ENCODE measurements at regions not wholly inside any gene's neighbourhood (a gene's known extent, or its start where the extent isn't known, plus 50 kb on each side); places are given as distances from the start of the nearest gene placed in this dataset.

DNA sequence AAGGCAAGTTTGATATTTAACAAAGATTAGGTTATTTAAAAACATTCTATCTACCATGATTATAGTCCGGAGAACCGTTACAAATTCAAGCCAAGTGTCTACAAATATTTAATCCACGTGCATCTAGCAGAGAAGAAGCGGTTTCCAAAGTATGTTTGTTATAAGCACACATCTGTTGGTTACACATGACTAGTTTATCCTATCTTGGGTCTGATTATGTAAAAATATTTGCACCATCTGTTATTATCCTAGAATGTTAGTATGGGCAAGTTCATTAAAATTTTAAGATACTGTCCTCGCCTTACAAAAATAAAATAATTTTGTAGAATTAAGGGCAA, 289.2 kb upstream of the VSTM2A start (continued):
- TF ChIP-seq, protein P1, sequence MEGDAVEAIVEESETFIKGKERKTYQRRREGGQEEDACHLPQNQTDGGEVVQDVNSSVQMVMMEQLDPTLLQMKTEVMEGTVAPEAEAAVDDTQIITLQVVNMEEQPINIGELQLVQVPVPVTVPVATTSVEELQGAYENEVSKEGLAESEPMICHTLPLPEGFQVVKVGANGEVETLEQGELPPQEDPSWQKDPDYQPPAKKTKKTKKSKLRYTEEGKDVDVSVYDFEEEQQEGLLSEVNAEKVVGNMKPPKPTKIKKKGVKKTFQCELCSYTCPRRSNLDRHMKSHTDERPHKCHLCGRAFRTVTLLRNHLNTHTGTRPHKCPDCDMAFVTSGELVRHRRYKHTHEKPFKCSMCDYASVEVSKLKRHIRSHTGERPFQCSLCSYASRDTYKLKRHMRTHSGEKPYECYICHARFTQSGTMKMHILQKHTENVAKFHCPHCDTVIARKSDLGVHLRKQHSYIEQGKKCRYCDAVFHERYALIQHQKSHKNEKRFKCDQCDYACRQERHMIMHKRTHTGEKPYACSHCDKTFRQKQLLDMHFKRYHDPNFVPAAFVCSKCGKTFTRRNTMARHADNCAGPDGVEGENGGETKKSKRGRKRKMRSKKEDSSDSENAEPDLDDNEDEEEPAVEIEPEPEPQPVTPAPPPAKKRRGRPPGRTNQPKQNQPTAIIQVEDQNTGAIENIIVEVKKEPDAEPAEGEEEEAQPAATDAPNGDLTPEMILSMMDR (IDR thresholded peaks at IDR 0.05) = no peak
- TF ChIP-seq CREB1 (CRISPR knock-in tag; IDR thresholded peaks at IDR 0.05) (no peak), IRF2 (CRISPR knock-in tag; IDR thresholded peaks at IDR 0.05; ENCODE audit: borderline replicate concordance, low read depth) (no peak), MLX (CRISPR knock-in tag; IDR thresholded peaks at IDR 0.05) (no peak)
- TF ChIP-seq, protein P2, sequence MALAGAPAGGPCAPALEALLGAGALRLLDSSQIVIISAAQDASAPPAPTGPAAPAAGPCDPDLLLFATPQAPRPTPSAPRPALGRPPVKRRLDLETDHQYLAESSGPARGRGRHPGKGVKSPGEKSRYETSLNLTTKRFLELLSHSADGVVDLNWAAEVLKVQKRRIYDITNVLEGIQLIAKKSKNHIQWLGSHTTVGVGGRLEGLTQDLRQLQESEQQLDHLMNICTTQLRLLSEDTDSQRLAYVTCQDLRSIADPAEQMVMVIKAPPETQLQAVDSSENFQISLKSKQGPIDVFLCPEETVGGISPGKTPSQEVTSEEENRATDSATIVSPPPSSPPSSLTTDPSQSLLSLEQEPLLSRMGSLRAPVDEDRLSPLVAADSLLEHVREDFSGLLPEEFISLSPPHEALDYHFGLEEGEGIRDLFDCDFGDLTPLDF (CRISPR knock-in tag; IDR thresholded peaks at IDR 0.05) = no peak

- H3K9me3 Mint-ChIP-seq = no peaks in the 10 kb centered on the region
- no peak for ATAC-seq
- CTCF ChIA-PET = no interaction called here
Observed at GRCh38 chr7:54255242-54255641, 286.9 kb upstream of the VSTM2A start.

GRCh38 chr7:54259185-54259584, 283.0 kb upstream of the VSTM2A start:
- POLR2A ChIA-PET = no interaction called here
- no peaks in the 10 kb centered on the region for H3K27me3 Mint-ChIP-seq (ENCODE audit: low read depth)
- H3K27ac Mint-ChIP-seq = no peak overlapping the region
- H3K36me3 Mint-ChIP-seq = no peaks in the 10 kb centered on the region
- no peaks in the 10 kb centered on the region for H3K4me1 Mint-ChIP-seq
- no peak overlapping the region for H3K4me3 Mint-ChIP-seq
- DNase-seq (ENCODE audit: low spot score) (no peak), ATAC-seq (no peak)
- CTCF ChIA-PET = no interaction called here
- peaks cover 9% of the 10 kb centered on the region; the same call in 1 of the 2 replicates for H3K9me3 Mint-ChIP-seq
- TF ChIP-seq NFYB (CRISPR knock-in tag; conservative IDR thresholded peaks at IDR 0.05; ENCODE audit: low read depth) (no peak), ZNF232 (CRISPR knock-in tag; IDR thresholded peaks at IDR 0.05) (no peak), MYBL2 (CRISPR knock-in tag; IDR thresholded peaks at IDR 0.05) (no peak), FOXP1 (CRISPR knock-in tag; IDR thresholded peaks at IDR 0.05; ENCODE audit: borderline replicate concordance) (no peak), NR3C1 (CRISPR knock-in tag; conservative IDR thresholded peaks at IDR 0.05; ENCODE audit: low read depth) (no peak), TEAD1 (CRISPR knock-in tag; IDR thresholded peaks at IDR 0.05) (no peak)
- TF ChIP-seq, protein P3, sequence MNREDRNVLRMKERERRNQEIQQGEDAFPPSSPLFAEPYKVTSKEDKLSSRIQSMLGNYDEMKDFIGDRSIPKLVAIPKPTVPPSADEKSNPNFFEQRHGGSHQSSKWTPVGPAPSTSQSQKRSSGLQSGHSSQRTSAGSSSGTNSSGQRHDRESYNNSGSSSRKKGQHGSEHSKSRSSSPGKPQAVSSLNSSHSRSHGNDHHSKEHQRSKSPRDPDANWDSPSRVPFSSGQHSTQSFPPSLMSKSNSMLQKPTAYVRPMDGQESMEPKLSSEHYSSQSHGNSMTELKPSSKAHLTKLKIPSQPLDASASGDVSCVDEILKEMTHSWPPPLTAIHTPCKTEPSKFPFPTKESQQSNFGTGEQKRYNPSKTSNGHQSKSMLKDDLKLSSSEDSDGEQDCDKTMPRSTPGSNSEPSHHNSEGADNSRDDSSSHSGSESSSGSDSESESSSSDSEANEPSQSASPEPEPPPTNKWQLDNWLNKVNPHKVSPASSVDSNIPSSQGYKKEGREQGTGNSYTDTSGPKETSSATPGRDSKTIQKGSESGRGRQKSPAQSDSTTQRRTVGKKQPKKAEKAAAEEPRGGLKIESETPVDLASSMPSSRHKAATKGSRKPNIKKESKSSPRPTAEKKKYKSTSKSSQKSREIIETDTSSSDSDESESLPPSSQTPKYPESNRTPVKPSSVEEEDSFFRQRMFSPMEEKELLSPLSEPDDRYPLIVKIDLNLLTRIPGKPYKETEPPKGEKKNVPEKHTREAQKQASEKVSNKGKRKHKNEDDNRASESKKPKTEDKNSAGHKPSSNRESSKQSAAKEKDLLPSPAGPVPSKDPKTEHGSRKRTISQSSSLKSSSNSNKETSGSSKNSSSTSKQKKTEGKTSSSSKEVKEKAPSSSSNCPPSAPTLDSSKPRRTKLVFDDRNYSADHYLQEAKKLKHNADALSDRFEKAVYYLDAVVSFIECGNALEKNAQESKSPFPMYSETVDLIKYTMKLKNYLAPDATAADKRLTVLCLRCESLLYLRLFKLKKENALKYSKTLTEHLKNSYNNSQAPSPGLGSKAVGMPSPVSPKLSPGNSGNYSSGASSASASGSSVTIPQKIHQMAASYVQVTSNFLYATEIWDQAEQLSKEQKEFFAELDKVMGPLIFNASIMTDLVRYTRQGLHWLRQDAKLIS (CRISPR knock-in tag; IDR thresholded peaks at IDR 0.05; ENCODE audit: borderline replicate concordance) = no peak
- TF ChIP-seq, protein P4, sequence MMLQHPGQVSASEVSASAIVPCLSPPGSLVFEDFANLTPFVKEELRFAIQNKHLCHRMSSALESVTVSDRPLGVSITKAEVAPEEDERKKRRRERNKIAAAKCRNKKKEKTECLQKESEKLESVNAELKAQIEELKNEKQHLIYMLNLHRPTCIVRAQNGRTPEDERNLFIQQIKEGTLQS (CRISPR knock-in tag; conservative IDR thresholded peaks at IDR 0.05) = no peak

More at GRCh38 chr7:54255242-54255641, 286.9 kb upstream of the VSTM2A start:
- Mint-ChIP-seq H3K27me3 (ENCODE audit: low read depth) (no peaks in the 10 kb centered on the region), H3K27ac (no peak overlapping the region), H3K36me3 (no peaks in the 10 kb centered on the region), H3K4me3 (no peak overlapping the region), H3K4me1 (no peaks in the 10 kb centered on the region)
- POLR2A ChIA-PET = no interaction called here
- no peak for TF ChIP-seq GRHL2 (CRISPR knock-in tag; IDR thresholded peaks at IDR 0.05; ENCODE audit: insufficient replicate concordance, severe bottlenecking)
- TF ChIP-seq ERG (CRISPR knock-in tag; IDR thresholded peaks at IDR 0.05) = no peak
- TF ChIP-seq ZNF317 (CRISPR knock-in tag; IDR thresholded peaks at IDR 0.05; ENCODE audit: borderline replicate concordance, low read depth) = no peak
- no peak for TF ChIP-seq TEAD4 (CRISPR knock-in tag; IDR thresholded peaks at IDR 0.05)
- no peak for TF ChIP-seq ZNF232 (CRISPR knock-in tag; IDR thresholded peaks at IDR 0.05)
- no peak for TF ChIP-seq OVOL2 (CRISPR knock-in tag; IDR thresholded peaks at IDR 0.05; ENCODE audit: borderline replicate concordance)
- TF ChIP-seq, protein P5, sequence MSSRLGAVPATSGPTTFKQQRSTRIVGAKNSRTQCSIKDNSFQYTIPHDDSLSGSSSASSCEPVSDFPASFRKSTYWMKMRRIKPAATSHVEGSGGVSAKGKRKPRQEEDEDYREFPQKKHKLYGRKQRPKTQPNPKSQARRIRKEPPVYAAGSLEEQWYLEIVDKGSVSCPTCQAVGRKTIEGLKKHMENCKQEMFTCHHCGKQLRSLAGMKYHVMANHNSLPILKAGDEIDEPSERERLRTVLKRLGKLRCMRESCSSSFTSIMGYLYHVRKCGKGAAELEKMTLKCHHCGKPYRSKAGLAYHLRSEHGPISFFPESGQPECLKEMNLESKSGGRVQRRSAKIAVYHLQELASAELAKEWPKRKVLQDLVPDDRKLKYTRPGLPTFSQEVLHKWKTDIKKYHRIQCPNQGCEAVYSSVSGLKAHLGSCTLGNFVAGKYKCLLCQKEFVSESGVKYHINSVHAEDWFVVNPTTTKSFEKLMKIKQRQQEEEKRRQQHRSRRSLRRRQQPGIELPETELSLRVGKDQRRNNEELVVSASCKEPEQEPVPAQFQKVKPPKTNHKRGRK (CRISPR knock-in tag; IDR thresholded peaks at IDR 0.05; ENCODE audit: borderline replicate concordance) = no peak
- TF ChIP-seq, protein P2 (CRISPR knock-in tag; IDR thresholded peaks at IDR 0.05) = no peak
- no peak for DNase-seq (ENCODE audit: low spot score)

Data from WTC11 (cell line).